Activated CD4-positive, alpha-beta T cell treated with anti-CD3 and anti-CD28 coated beads, Interleukin-2, amount 10 ng/mL, durations not matched to agents 7 days and 5 days (primary cell): ENCODE measurements at regions not wholly inside any gene's neighbourhood (a gene's known extent, or its start where the extent isn't known, plus 50 kb on each side); places are given as distances from the start of the nearest gene placed in this dataset.
"Not testable (repeated sequence)": the region's sequence is repeated elsewhere in the genome, so short reads cannot be mapped to it uniquely, and the experiment has no call there.

Experiments
- CTCF ChIA-PET: fragments of 350-600 bp; sonication (Branson Sonifier 250); formaldehyde crosslinking; loops from one replicate; lab custom pipeline; 2021; ENCODE audit warnings: antibody characterized with exemption; lab: Charles Lee
- POLR2A ChIA-PET: fragments of 350-600 bp; sonication (Branson Sonifier 250); formaldehyde crosslinking; loops from one replicate; lab custom pipeline; 2021; ENCODE audit warnings: antibody characterized with exemption; lab: Charles Lee
- DNase-seq: peaks from one replicate; pipeline ENCODE4 v3.0.0-alpha.2; 2020
- H3K27ac Mint-ChIP-seq: one replicate; pipeline ENCODE4 v1.8.0; 2021; ENCODE audit warnings: mild to moderate bottlenecking, moderate library complexity, mixed read lengths
- H3K27me3 Mint-ChIP-seq: one replicate; pipeline ENCODE4 v1.8.0; 2021; ENCODE audit warnings: mixed read lengths
- H3K36me3 Mint-ChIP-seq: one replicate; pipeline ENCODE4 v1.8.0; 2021; ENCODE audit warnings: low read depth, mixed read lengths
- H3K4me1 Mint-ChIP-seq: one replicate; pipeline ENCODE4 v1.8.0; 2021; ENCODE audit warnings: mixed read lengths
- H3K4me3 Mint-ChIP-seq: one replicate; pipeline ENCODE4 v1.8.0; 2021; ENCODE audit warnings: mild to moderate bottlenecking, moderate library complexity, mixed read lengths
- H3K9me3 Mint-ChIP-seq: one replicate; pipeline ENCODE4 v1.8.0; 2021; ENCODE audit warnings: mixed read lengths

GRCh38 chr17:20731131-20731530, 151.6 kb downstream of the CDRT15L2 start:
- H3K4me3 Mint-ChIP-seq, H3K4me1 Mint-ChIP-seq, POLR2A ChIA-PET, H3K36me3 Mint-ChIP-seq, H3K9me3 Mint-ChIP-seq, CTCF ChIA-PET, H3K27ac Mint-ChIP-seq, DNase-seq: not testable (repeated sequence)
- H3K27me3 Mint-ChIP-seq: peaks cover 17% of the 10 kb centered on the region

- Mint-ChIP-seq H3K36me3 (no peaks in the 10 kb centered on the region), H3K4me1 (no peaks in the 10 kb centered on the region), H3K27ac (no peak overlapping the region), H3K4me3 (no peak overlapping the region), H3K27me3 (peaks cover 20% of the 10 kb centered on the region), H3K9me3 (no peaks in the 10 kb centered on the region)
- ChIA-PET POLR2A (no interaction called here), CTCF (no interaction called here)
- DNase-seq: no peak
These were observed 154.4 kb downstream of the CDRT15L2 start for GRCh38 chr17:20733923-20734322.

GRCh38 chr17:20735796-20736195, 156.3 kb downstream of the CDRT15L2 start:
- Mint-ChIP-seq H3K9me3 (no peaks in the 10 kb centered on the region), H3K4me1 (no peaks in the 10 kb centered on the region), H3K4me3 (no peak overlapping the region), H3K27ac (no peak overlapping the region), H3K36me3 (no peaks in the 10 kb centered on the region), H3K27me3 (peaks cover 17% of the 10 kb centered on the region)
- POLR2A ChIA-PET: no interaction called here
- no peak for DNase-seq
- CTCF ChIA-PET: no interaction called here

GRCh38 chr17:20737636-20738035, 158.1 kb downstream of the CDRT15L2 start:
- peaks cover 28% of the 10 kb centered on the region for H3K27me3 Mint-ChIP-seq
- CTCF ChIA-PET, DNase-seq, H3K4me3 Mint-ChIP-seq, H3K27ac Mint-ChIP-seq, POLR2A ChIA-PET, H3K9me3 Mint-ChIP-seq, H3K36me3 Mint-ChIP-seq, H3K4me1 Mint-ChIP-seq: not testable (repeated sequence)

- no peak for DNase-seq
- H3K27ac Mint-ChIP-seq: no peak overlapping the region
- no peaks in the 10 kb centered on the region for H3K36me3 Mint-ChIP-seq
- ChIA-PET CTCF (no interaction called here), POLR2A (no interaction called here)
- peaks cover 2% of the 10 kb centered on the region for H3K27me3 Mint-ChIP-seq
- H3K9me3 Mint-ChIP-seq: no peaks in the 10 kb centered on the region
- peaks cover 3% of the 10 kb centered on the region for H3K4me1 Mint-ChIP-seq
- H3K4me3 Mint-ChIP-seq: no peak overlapping the region
These were observed 191.6 kb downstream of the CDRT15L2 start for GRCh38 chr17:20771104-20771503.

GRCh38 chr17:20774472-20775135, 195.1 kb downstream of the CDRT15L2 start:
- H3K27ac Mint-ChIP-seq: no peak overlapping the region
- no peaks in the 10 kb centered on the region for H3K36me3 Mint-ChIP-seq
- POLR2A ChIA-PET: no interaction called here
- CTCF ChIA-PET: interaction anchor here (0.6 to 1.0 kb wide), 2 partner anchors 10 to 275 kb away, joined by 3 read pairs; no protein-coding TSS in a partner anchor
- H3K4me3 Mint-ChIP-seq: no peak overlapping the region
- no peaks in the 10 kb centered on the region for H3K9me3 Mint-ChIP-seq
- no peak for DNase-seq
- peaks cover 7% of the 10 kb centered on the region for H3K27me3 Mint-ChIP-seq
- H3K4me1 Mint-ChIP-seq: no peaks in the 10 kb centered on the region

- Mint-ChIP-seq H3K9me3 (no peaks in the 10 kb centered on the region), H3K4me3 (no peak overlapping the region), H3K36me3 (no peaks in the 10 kb centered on the region), H3K27ac (no peak overlapping the region), H3K27me3 (peaks cover 7% of the 10 kb centered on the region), H3K4me1 (no peaks in the 10 kb centered on the region)
- ChIA-PET CTCF (no interaction called here), POLR2A (no interaction called here)
- no peak for DNase-seq
These were observed 195.8 kb downstream of the CDRT15L2 start for GRCh38 chr17:20775331-20775730.

- H3K36me3 Mint-ChIP-seq: no peaks in the 10 kb centered on the region
- POLR2A ChIA-PET: no interaction called here
- CTCF ChIA-PET: no interaction called here
- no peaks in the 10 kb centered on the region for H3K4me1 Mint-ChIP-seq
- no peaks in the 10 kb centered on the region for H3K9me3 Mint-ChIP-seq
- no peak for DNase-seq
- no peak overlapping the region for H3K4me3 Mint-ChIP-seq
- H3K27me3 Mint-ChIP-seq: peaks cover 16% of the 10 kb centered on the region
- no peak overlapping the region for H3K27ac Mint-ChIP-seq
These were observed 200.0 kb downstream of the CDRT15L2 start for GRCh38 chr17:20779521-20779920.

GRCh38 chr17:20781260-20781659, 201.7 kb downstream of the CDRT15L2 start:
- no peak for DNase-seq
- ChIA-PET CTCF (no interaction called here), POLR2A (no interaction called here)
- peaks cover 32% of the 10 kb centered on the region for H3K27me3 Mint-ChIP-seq
- H3K36me3 Mint-ChIP-seq: no peaks in the 10 kb centered on the region
- H3K4me3 Mint-ChIP-seq: no peak overlapping the region
- H3K9me3 Mint-ChIP-seq: no peaks in the 10 kb centered on the region
- no peak overlapping the region for H3K27ac Mint-ChIP-seq
- H3K4me1 Mint-ChIP-seq: no peaks in the 10 kb centered on the region

- H3K4me3 Mint-ChIP-seq, POLR2A ChIA-PET, H3K4me1 Mint-ChIP-seq, H3K9me3 Mint-ChIP-seq, H3K36me3 Mint-ChIP-seq, H3K27ac Mint-ChIP-seq, CTCF ChIA-PET, DNase-seq: not testable (repeated sequence)
- peaks cover 35% of the 10 kb centered on the region for H3K27me3 Mint-ChIP-seq
These were observed 202.3 kb downstream of the CDRT15L2 start for GRCh38 chr17:20781869-20782268.

GRCh38 chr17:20783091-20783490, 203.6 kb downstream of the CDRT15L2 start:
- ChIA-PET CTCF (no interaction called here), POLR2A (no interaction called here)
- Mint-ChIP-seq H3K36me3 (no peaks in the 10 kb centered on the region), H3K4me3 (no peak overlapping the region), H3K4me1 (no peaks in the 10 kb centered on the region), H3K27ac (no peak overlapping the region), H3K9me3 (no peaks in the 10 kb centered on the region), H3K27me3 (peaks cover 33% of the 10 kb centered on the region)
- no peak for DNase-seq

GRCh38 chr17:20784100-20784665, 204.7 kb downstream of the CDRT15L2 start:
- Mint-ChIP-seq H3K4me3 (no peak overlapping the region), H3K4me1 (no peaks in the 10 kb centered on the region), H3K27me3 (peaks cover 28% of the 10 kb centered on the region), H3K36me3 (no peaks in the 10 kb centered on the region), H3K9me3 (no peaks in the 10 kb centered on the region), H3K27ac (no peak overlapping the region)
- no peak for DNase-seq
- ChIA-PET POLR2A (no interaction called here), CTCF (interaction anchor here (1.2 kb wide), 1 partner anchor 10 kb away, joined by 3 read pairs; no protein-coding TSS in a partner anchor)

- Mint-ChIP-seq H3K27me3 (peaks cover 28% of the 10 kb centered on the region), H3K27ac (no peak overlapping the region), H3K36me3 (no peaks in the 10 kb centered on the region), H3K4me3 (no peak overlapping the region), H3K4me1 (no peaks in the 10 kb centered on the region), H3K9me3 (no peaks in the 10 kb centered on the region)
- no peak for DNase-seq
- ChIA-PET POLR2A (no interaction called here), CTCF (no interaction called here)
These were observed 207.8 kb downstream of the CDRT15L2 start for GRCh38 chr17:20787281-20787680.

GRCh38 chr17:20791626-20792025, 212.1 kb downstream of the CDRT15L2 start:
- DNase-seq: no peak
- ChIA-PET POLR2A (no interaction called here), CTCF (no interaction called here)
- peaks cover 5% of the 10 kb centered on the region for H3K4me1 Mint-ChIP-seq
- H3K27me3 Mint-ChIP-seq: peaks cover 3% of the 10 kb centered on the region
- peaks cover 2% of the 10 kb centered on the region for H3K36me3 Mint-ChIP-seq
- H3K4me3 Mint-ChIP-seq: no peak overlapping the region
- no peak overlapping the region for H3K27ac Mint-ChIP-seq
- H3K9me3 Mint-ChIP-seq: no peaks in the 10 kb centered on the region
